ENCODE measurements at regions not wholly inside any gene's neighbourhood (a gene's known extent, or its start where the extent isn't known, plus 50 kb on each side); places are given as distances from the start of the nearest gene placed in this dataset.

GRCh38 chr16:35793601-35794000, 2334.2 kb downstream of the TP53TG3F start:
- no peak for TF ChIP-seq POLR2AphosphoS5 (IDR thresholded peaks at IDR 0.05)
- no peak for TF ChIP-seq CTCF (IDR thresholded peaks at IDR 0.05)
- TF ChIP-seq POLR2A (IDR thresholded peaks at IDR 0.05), result no peak
- no peak for TF ChIP-seq EP300 (IDR thresholded peaks at IDR 0.05)

Data from sigmoid colon (tissue), 4 donors.